Gastroesophageal sphincter (tissue), 3 donors: ENCODE measurements at regions not wholly inside any gene's neighbourhood (a gene's known extent, or its start where the extent isn't known, plus 50 kb on each side); places are given as distances from the start of the nearest gene placed in this dataset.

ENCODE experiments used
- CTCF ChIP-seq, 4 experiments: fragments of 200-600 bp in 2 of 4; fragments of 450-650 bp in 2 of 4; sonication (generic) in 1 of 4; IDR thresholded peaks; one replicate each; pipeline ENCODE4 v1.5.1; 2017 to 2019; ENCODE audit warnings: antibody characterized with exemption in 4 of 4, mild to moderate bottlenecking in 2 of 4, moderate library complexity in 2 of 4
- EP300 ChIP-seq: sonication (generic); formaldehyde crosslinking; IDR thresholded peaks from one replicate; pipeline ENCODE4 v1.6.1; 2017; ENCODE audit warnings: antibody characterized with exemption, mild to moderate bottlenecking
- POLR2A ChIP-seq, 2 donors: fragments of 450-650 bp; IDR thresholded peaks; one replicate each; pipeline ENCODE4 v1.6.1; 2017; ENCODE audit warnings: antibody characterized with exemption in 2 of 2, mild to moderate bottlenecking in 2 of 2, moderate library complexity in 1 of 2
- POLR2AphosphoS5 ChIP-seq: sonication (generic); formaldehyde crosslinking; IDR thresholded peaks from one replicate; pipeline ENCODE4 v1.6.1; 2017; ENCODE audit warnings: antibody characterized with exemption

- TF ChIP-seq CTCF (IDR thresholded peaks at IDR 0.05) (no peak), POLR2AphosphoS5 (no peak), POLR2A (IDR thresholded peaks at IDR 0.05) (no peak), EP300 (no peak)
Measured at GRCh38 chr1:188466539-188466938, 1637.8 kb downstream of the PLA2G4A start.
